NCI-H82 treated with DMSO at 0.1 percent for 48 hours (cell line): ENCODE measurements at regions not wholly inside any gene's neighbourhood (a gene's known extent, or its start where the extent isn't known, plus 50 kb on each side); places are given as distances from the start of the nearest gene placed in this dataset.

Experiments
- DNase-seq: peaks from one replicate; lab custom pipeline; 2025; ENCODE audit not compliant: unreplicated experiment; lab: John Stamatoyannopoulos, UW

- DNase-seq: peak; percentile 16
Measured at GRCh38 chr17:36728030-36728991, 126.9 kb downstream of the MRM1 start.

DNA sequence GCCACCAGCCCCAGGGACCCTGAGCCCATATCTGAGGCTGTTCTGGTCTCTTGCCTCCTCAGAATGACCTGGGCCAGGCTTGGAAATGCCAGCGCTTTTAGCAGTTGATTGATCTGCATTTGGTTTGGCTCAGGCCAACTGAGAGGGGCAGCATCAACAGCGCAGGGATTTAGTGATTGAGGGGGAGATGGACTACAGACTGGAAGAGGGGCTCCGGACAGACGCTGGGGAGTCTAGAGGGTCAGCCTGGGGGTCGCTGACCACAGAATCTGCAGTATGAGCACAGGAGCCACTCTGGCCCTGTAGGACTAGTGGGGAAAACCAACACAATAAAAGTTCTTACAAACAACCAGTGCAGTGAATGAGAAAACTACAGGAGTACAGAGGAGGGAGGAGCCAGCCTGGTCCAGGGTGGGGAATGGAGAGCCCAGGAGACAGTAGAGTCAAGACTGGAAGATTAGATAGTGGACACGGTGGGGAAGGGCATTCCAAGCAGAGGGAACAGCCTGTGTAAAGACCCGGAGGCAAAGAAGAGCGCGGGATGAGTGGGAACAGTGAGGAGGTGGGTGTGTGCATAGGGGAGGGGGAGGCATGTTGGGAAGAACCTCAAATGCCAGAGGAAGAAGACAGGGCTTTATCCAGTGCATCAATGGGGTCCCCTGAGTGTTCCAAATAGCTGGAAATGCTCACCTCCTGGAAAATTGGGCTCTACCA lies 128.9 kb downstream of the MRM1 start:
- DNase-seq: no peak

DNA sequence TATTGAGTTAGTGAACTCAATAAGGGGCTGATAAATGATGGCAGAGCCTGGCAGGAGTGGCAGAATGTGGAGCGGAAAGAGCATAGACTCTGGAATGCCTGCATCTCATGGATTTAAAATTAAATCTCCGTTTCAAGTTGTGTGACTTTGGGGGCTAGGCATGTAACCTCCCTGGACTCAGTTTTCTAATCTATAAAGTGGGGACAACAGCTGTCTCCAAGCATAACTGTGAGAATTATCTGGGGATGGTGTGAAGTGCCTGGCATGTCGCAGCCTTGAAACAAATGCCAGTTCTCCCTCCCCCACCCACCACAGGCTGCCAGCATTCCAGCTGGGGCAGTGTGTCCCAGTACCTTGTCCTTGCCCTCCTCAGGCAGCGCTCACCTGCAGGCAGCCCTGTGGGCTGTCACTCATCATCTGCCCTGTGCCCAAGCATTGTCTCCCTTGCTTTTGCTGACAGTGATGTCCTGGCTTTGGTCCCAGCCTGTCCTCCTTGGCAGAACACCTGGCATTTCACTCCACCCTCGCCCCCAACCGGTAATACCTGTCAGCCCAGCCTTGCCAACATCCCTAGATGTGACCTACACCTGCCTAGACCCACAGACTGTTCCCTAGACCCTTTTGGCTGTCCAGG lies 129.6 kb downstream of the MRM1 start:
- DNase-seq: no peak

DNA sequence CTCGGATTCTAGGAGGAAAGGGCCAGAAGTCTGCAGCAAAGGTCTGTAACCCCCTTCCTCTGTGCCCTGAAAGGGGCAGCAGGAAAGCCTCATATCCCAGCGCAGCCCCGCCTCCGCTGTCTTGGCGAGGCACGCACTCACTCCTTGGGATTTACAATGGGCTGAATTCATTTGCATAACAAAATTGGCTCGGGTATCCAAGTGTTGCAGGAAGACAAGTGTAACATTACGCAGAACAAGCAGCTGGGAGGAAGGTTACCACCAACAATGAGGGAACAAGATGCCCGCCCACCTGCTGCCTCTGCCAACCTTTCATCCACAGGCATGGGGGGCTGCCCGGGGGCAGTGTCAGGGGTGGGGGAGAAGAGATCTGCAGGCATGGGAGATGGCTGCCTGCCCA lies 130.4 kb downstream of the MRM1 start:
- DNase-seq: no peak

DNA sequence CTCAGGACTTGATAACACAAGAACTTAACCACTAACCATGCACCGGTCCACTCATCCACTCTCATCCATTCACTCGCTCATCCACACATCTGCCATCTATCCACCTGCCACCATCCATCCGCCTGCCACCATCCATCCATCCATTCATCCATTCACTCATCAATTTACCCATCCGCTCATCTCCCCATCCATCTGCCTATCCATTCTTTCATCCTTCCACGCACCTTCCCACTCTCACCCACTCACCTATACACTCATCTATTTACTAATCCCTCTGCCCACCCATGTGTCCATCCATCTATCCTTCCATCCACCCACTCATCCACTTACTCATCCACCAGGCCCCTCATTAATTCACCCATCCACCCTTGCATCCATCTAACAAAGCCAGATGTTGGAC lies 131.0 kb downstream of the MRM1 start:
- DNase-seq: no peak

DNA sequence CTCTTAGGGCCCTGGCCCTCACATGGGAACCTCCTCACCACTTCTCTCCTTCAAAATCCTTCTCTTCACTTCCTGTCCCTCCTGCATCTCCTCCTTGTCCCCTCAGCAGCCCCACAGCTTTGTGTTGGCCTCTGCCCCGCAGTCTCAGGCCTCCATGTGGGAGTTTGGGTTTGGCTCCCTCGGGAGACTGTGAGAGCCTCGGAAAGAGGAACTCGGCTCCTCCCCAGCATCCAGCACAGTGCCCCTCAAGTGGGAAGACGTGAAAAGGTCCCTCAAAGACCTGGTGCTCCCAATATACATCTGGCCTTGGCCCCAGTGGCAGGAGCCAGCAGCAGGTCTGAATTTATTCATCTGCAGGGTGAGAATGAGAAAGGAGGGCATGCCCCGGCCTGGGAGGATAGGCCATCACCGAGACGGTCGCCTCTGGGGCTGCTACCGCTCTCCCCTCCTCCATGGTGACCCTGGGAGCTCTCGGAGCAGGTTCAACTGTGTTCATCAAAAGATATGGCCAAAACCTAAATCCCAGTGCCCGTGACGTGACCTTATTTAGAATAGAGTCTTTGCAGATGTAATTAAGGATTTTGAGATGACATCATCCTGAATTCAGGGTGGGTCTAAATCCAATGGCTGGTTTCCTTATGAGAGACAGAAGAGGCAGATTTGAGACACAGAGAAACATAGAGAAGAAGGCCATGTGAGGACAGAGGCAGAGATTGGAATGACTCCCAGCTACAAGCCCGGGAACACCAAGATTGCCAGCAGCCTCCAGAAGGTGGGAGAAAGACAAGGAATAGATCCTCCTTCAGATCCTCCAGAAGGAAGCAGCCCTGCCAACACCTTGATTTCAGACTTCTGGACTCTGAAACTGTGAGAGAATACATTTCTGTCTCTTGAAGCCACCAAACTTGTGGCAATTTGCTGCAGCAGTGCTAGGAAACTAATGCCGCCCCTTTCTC lies 135.1 kb downstream of the MRM1 start:
- DNase-seq: no peak

DNA sequence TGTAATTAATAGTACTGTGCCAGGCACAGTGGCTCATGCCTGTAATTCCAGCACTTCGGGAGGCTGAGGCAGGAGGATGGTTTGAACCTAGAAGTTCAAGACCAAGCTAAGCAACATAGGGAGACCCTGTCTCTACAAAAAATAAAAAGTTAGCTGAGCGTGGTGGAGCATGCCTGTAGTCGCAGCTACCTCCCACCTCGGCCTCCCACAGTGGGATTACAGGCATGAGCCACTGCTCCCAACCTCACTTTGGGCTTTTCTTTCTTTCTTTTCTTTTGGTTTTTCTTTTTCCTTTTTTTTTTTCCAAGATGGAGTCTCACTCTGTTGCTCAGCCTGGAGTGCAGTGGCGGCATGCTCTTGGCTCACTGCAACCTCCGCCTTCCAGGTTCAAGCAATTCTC lies 137.8 kb downstream of the MRM1 start:
- no peak for DNase-seq

- no peak for DNase-seq
Measured at GRCh38 chr17:36740157-36740556, 138.8 kb downstream of the MRM1 start.

DNA sequence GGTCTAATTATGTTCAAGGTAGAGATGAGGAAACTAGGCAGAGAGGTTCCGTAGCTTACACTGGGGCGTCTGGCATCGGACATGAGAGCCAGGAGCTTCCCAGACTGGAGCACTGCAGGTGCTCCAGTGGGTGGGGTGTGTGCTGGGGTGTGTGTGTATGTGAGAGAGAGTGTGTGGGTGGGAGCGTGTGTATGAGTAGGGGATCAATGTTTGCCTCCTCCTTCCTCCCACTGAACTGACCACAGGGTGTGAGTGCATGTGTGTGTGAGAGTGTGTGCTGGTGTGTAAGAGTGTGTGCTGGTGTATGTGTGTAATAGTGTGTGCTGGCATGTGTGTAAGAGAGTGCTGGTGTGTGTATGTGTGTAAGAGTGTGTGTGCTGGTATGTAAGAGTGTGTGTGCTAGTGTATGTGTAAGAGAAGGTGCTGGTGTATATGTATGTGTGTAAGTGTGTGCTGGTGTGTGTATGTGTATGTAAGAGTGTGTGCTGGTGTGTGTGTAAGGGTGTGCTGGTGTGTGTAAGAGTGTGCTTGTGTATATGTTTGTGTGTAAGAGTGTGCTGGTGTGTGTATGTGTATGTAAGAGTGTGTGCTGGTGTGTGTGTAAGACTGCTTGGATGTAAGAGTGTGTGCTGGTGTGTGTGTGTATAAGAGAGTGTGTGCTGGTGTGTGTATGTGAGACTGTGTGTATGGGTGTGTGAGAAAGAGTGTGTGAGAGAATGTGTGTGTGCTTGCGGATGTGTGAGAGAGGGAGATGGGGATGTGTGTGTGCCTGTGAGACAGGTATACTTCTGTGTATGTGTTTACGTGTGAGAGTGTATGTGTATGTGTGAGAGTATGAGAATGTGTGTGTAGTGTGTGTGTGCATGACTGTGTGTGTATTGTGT lies 139.9 kb downstream of the MRM1 start:
- no peak for DNase-seq

- DNase-seq: no peak
Measured at GRCh38 chr17:36742267-36743000, 141.1 kb downstream of the MRM1 start.

GRCh38 chr17:36743130-36743529 lies 141.7 kb downstream of the MRM1 start:
- no peak for DNase-seq

- DNase-seq: no peak
Measured at GRCh38 chr17:36746381-36747053, 145.1 kb downstream of the MRM1 start.

DNA sequence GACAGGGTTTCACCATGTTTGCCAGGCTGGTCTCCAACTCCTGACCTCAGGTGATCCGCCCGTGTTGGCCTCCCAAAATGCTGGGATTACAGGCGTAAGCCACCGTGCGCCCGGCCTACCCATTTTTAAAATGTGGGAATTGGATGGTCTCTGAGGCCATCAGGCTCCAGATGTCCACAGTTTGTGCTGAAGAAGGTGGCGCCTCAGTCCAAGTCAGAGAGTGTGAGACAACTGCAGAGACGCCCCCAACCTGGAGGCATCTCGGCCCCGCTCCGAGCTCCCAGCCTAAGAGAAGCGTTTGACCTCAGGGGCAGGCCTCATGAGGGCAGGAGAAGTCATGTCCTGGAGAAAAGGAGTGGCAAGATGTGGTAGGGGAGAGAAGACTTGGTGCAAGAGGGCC lies 146.5 kb downstream of the MRM1 start:
- no peak for DNase-seq

DNA sequence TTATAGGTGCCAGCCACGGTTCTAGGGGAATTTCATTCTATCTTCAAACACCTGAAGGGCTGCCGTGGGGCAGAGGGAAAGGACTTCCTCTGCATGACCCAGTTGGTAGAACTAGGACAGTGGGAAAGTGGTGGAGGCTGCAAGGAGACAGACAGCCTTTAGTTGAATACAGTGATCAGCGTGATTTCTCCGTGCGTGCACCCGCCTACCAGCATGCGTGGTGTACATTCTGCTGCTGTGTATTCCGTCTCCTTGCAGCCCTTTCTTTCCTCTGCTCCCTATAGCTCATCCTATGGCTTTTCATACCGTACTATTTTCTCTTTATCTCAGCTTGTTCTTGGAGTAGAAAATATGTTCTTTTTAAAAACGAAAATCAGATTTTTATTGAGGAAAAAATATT lies 146.9 kb downstream of the MRM1 start:
- DNase-seq: no peak

GRCh38 chr17:36749493-36749892 lies 148.1 kb downstream of the MRM1 start:
- no peak for DNase-seq

DNA sequence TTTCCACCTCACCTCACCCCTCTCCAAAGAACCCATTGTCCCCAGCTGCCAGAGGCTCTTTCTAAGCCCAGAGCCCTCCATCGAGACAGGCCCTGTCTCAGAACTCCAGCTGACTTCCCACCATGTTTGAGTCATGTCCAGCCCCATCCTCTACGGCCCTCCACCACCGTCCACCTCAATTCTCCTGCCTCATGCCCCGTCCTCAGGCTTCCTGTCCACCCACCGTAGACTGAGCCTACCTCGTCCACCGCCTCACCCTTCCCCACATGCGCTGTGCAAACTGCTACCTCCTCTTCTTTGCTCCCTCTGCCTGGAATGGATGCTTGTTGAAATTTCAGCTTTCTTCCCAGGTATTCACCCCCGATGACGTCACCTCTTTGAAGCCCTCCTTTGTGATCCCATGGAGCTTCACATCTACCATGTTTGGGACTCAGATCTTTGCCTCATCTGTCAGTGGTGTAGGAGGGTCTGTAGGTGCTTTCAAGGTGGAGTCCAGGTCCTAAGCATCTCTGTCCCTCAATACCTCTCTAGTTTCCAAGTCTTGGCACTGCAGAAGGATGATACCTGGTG lies 149.0 kb downstream of the MRM1 start:
- no peak for DNase-seq

DNA sequence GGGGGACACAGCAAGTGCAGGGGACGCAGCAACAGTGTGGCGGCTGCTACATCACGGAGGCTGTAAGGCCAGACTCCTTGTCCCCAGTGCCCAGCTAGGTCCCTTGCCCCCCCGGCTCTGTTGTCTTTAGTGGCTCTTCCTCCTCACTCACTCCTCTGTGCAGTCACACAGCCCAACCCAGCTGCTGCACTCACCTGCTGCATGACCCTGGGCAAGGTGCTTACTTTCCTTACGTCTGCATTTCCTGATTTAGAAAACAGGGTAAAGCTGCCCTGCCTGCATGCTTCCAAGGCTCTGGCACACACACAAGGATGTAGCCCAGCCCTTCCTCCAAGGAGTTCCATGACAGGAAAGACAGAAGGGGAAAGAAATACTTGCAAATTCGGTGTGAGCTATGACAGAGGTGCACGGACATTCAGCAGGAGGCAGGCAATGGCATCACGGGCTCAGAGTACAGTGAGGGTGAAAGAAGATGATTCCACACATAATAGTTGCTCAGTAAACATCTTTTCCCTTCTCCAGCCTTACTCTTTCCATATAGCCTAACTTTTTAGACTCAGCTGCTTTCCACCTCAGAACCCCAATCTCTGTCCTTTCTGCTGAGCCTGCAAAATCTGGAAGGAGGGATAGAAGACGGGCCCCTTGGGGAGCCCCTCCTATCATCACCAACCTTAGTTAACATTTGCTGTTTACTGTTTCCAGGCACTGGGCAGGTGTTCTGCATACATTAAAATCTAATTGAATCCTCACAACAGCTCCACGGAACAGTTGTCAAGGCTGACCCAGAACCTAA lies 150.9 kb downstream of the MRM1 start:
- DNase-seq: no peak
